ENCODE measurements at regions not wholly inside any gene's neighbourhood (a gene's known extent, or its start where the extent isn't known, plus 50 kb on each side); places are given as distances from the start of the nearest gene placed in this dataset.
"Not testable (repeated sequence)": the region's sequence is repeated elsewhere in the genome, so short reads cannot be mapped to it uniquely, and the experiment has no call there.

GRCh38 chr5:87535706-87536105 is 123.0 kb upstream of the CCNH start:
- no peak overlapping the region for H3K4me3 ChIP-seq (ENCODE audit: low read depth, low read length)
- no peak for DNase-seq (ENCODE audit: low read depth, low spot score)
- TF ChIP-seq CTCF (IDR thresholded peaks at IDR 0.05; ENCODE audit: insufficient read depth, low read length, missing control alignments): no peak
- CTCF ChIA-PET: no interaction called here
- POLR2A ChIA-PET: no interaction called here

- ChIA-PET POLR2A (no interaction called here), CTCF (no interaction called here)
- no peak for DNase-seq (ENCODE audit: low read depth, low spot score)
- TF ChIP-seq CTCF (IDR thresholded peaks at IDR 0.05; ENCODE audit: insufficient read depth, low read length, missing control alignments): no peak
- no peak overlapping the region for H3K4me3 ChIP-seq (ENCODE audit: low read depth, low read length)
Measured at GRCh38 chr5:87529486-87530076, 116.9 kb upstream of the CCNH start.

- no peak for TF ChIP-seq CTCF (IDR thresholded peaks at IDR 0.05; ENCODE audit: insufficient read depth, low read length, missing control alignments)
- DNase-seq (ENCODE audit: low read depth, low spot score): no peak
- ChIA-PET POLR2A (no interaction called here), CTCF (no interaction called here)
- H3K4me3 ChIP-seq (ENCODE audit: low read depth, low read length): no peak overlapping the region
Measured at GRCh38 chr5:87526131-87526530, 113.4 kb upstream of the CCNH start.

GRCh38 chr5:87524217-87524616 is 111.5 kb upstream of the CCNH start:
- CTCF ChIA-PET: no interaction called here
- POLR2A ChIA-PET: no interaction called here
- no peak for TF ChIP-seq CTCF (IDR thresholded peaks at IDR 0.05; ENCODE audit: insufficient read depth, low read length, missing control alignments)
- H3K4me3 ChIP-seq (ENCODE audit: low read depth, low read length): no peak overlapping the region
- DNase-seq (ENCODE audit: low read depth, low spot score): no peak

GRCh38 chr5:87511778-87512177 is 99.0 kb upstream of the CCNH start:
- H3K4me3 ChIP-seq (ENCODE audit: low read depth, low read length); DNase-seq (ENCODE audit: low read depth, low spot score); POLR2A ChIA-PET; CTCF ChIA-PET: not testable (repeated sequence)

- POLR2A ChIA-PET: no interaction called here
- no peak overlapping the region for H3K4me3 ChIP-seq (ENCODE audit: low read depth, low read length)
- no peak for DNase-seq (ENCODE audit: low read depth, low spot score)
- CTCF ChIA-PET: no interaction called here
- no peak for TF ChIP-seq CTCF (IDR thresholded peaks at IDR 0.05; ENCODE audit: insufficient read depth, low read length, missing control alignments)
Measured at GRCh38 chr5:87503004-87503403, 90.3 kb upstream of the CCNH start.
